ENCODE measurements at regions not wholly inside any gene's neighbourhood (a gene's known extent, or its start where the extent isn't known, plus 50 kb on each side); places are given as distances from the start of the nearest gene placed in this dataset.
"Not testable (repeated sequence)": the region's sequence is repeated elsewhere in the genome, so short reads cannot be mapped to it uniquely, and the experiment has no call there.

DNA sequence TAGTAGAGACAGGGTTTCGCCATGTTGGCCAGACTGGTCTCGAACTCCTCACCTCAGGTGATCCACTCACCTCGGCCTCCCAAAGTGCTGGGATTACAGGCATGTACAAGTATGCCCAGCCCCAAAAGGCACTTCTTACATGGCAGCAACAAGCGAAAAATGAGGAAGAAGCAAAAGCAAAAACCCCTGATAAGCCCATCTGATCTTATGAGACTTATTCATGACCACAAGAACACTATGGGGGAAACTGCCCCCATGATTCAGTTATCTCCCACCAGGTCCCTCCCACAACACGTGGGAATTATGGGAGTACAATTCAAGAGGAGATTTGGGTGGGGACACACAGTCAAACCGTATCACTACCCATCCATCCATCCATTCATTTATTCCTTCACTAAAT lies 163.0 kb upstream of the PDE7B start:
- TF ChIP-seq, protein P1, sequence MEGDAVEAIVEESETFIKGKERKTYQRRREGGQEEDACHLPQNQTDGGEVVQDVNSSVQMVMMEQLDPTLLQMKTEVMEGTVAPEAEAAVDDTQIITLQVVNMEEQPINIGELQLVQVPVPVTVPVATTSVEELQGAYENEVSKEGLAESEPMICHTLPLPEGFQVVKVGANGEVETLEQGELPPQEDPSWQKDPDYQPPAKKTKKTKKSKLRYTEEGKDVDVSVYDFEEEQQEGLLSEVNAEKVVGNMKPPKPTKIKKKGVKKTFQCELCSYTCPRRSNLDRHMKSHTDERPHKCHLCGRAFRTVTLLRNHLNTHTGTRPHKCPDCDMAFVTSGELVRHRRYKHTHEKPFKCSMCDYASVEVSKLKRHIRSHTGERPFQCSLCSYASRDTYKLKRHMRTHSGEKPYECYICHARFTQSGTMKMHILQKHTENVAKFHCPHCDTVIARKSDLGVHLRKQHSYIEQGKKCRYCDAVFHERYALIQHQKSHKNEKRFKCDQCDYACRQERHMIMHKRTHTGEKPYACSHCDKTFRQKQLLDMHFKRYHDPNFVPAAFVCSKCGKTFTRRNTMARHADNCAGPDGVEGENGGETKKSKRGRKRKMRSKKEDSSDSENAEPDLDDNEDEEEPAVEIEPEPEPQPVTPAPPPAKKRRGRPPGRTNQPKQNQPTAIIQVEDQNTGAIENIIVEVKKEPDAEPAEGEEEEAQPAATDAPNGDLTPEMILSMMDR (IDR thresholded peaks at IDR 0.05; ENCODE audit: low read length) = not testable (repeated sequence)
- not testable (repeated sequence) for TF ChIP-seq EZH2 (optimal IDR thresholded peaks at IDR 0.05; ENCODE audit: low read depth, low read length)
